Activated CD4-positive, alpha-beta T cell treated with anti-CD3 and anti-CD28 coated beads, Interleukin-10, Interleukin-2, amounts not matched to agents 100 ng/mL and 50 ng/mL, durations not matched to agents 16 hours and 8 hours (primary cell): ENCODE measurements at regions not wholly inside any gene's neighbourhood (a gene's known extent, or its start where the extent isn't known, plus 50 kb on each side); places are given as distances from the start of the nearest gene placed in this dataset.

Experiments used
- DNase-seq: peaks from one replicate; pipeline ENCODE4 v3.0.0-alpha.2; 2020

GRCh38 chr2:7392076-7392787 lies 475.0 kb downstream of the RNF144A start:
- no peak for DNase-seq

- DNase-seq = no peak
These were observed 477.0 kb downstream of the RNF144A start for GRCh38 chr2:7394195-7394594.

- no peak for DNase-seq
These were observed 483.4 kb downstream of the RNF144A start for GRCh38 chr2:7400628-7401027.

- DNase-seq = no peak
These were observed 486.0 kb downstream of the RNF144A start for GRCh38 chr2:7403092-7403775.

GRCh38 chr2:7405861-7406715 lies 488.9 kb downstream of the RNF144A start:
- no peak for DNase-seq

GRCh38 chr2:7407001-7407400 lies 489.8 kb downstream of the RNF144A start:
- no peak for DNase-seq

GRCh38 chr2:7407906-7408680 lies 490.9 kb downstream of the RNF144A start:
- DNase-seq = no peak

- no peak for DNase-seq
These were observed 494.5 kb downstream of the RNF144A start for GRCh38 chr2:7411691-7412090.

- no peak for DNase-seq
These were observed 500.9 kb downstream of the RNF144A start for GRCh38 chr2:7417845-7418742.

- no peak for DNase-seq
These were observed 502.0 kb downstream of the RNF144A start for GRCh38 chr2:7419186-7419585.

GRCh38 chr2:7419814-7420311 lies 502.7 kb downstream of the RNF144A start:
- no peak for DNase-seq

GRCh38 chr2:7420530-7420929 lies 503.3 kb downstream of the RNF144A start:
- no peak for DNase-seq

GRCh38 chr2:7424481-7424880 lies 507.3 kb downstream of the RNF144A start:
- DNase-seq = no peak

GRCh38 chr2:7427293-7428060 lies 510.3 kb downstream of the RNF144A start:
- peak; percentile 72 for DNase-seq

GRCh38 chr2:7428454-7429204 lies 511.4 kb downstream of the RNF144A start:
- DNase-seq = no peak

- DNase-seq = no peak
These were observed 512.5 kb downstream of the RNF144A start for GRCh38 chr2:7429733-7430132.

GRCh38 chr2:7430421-7430868 lies 513.2 kb downstream of the RNF144A start:
- peak; percentile 26 for DNase-seq

GRCh38 chr2:7430869-7431641 lies 513.8 kb downstream of the RNF144A start:
- peak; percentile 79 for DNase-seq

GRCh38 chr2:7432436-7432835 lies 515.2 kb downstream of the RNF144A start:
- no peak for DNase-seq
